T-helper 1 cell treated with Interleukin-12 subunit alpha and Interleukin-12 subunit beta and Interleukin-4 antibody, amounts not matched to agents 30 ng/mL and 1 ng/mL, for 36 hours (primary cell): ENCODE measurements at regions not wholly inside any gene's neighbourhood (a gene's known extent, or its start where the extent isn't known, plus 50 kb on each side); places are given as distances from the start of the nearest gene placed in this dataset.

Source experiments
- intact Hi-C: fragments of 100-400 bp; cut with micrococcal nuclease; formaldehyde crosslinking; loops from one replicate; pipeline ENCODE4 v1.15.1; 2024

- intact Hi-C loops, result no loop called here
These were observed 246.3 kb downstream of the HHIPL2 start for GRCh38 chr1:222301652-222302051.

- intact Hi-C loops, result no loop called here
These were observed 248.4 kb downstream of the HHIPL2 start for GRCh38 chr1:222299524-222299923.

- intact Hi-C loops, result no loop called here
These were observed 257.0 kb downstream of the HHIPL2 start for GRCh38 chr1:222290866-222291265.

- intact Hi-C loops, result no loop called here
These were observed 259.9 kb downstream of the HHIPL2 start for GRCh38 chr1:222288053-222288452.

GRCh38 chr1:222286011-222286410 is 261.9 kb downstream of the HHIPL2 start:
- intact Hi-C loops, result no loop called here

GRCh38 chr1:222285526-222285925 is 262.4 kb downstream of the HHIPL2 start:
- intact Hi-C loops, result no loop called here

GRCh38 chr1:222284466-222284865 is 263.4 kb downstream of the HHIPL2 start:
- intact Hi-C loops, result no loop called here

GRCh38 chr1:222283147-222283768 is 264.6 kb downstream of the HHIPL2 start:
- intact Hi-C loops, result no loop called here

- intact Hi-C loops, result no loop called here
These were observed 268.3 kb downstream of the HHIPL2 start for GRCh38 chr1:222279591-222279990.

- intact Hi-C loops, result no loop called here
These were observed 269.4 kb downstream of the HHIPL2 start for GRCh38 chr1:222278501-222278900.

GRCh38 chr1:222275729-222276465 is 272.0 kb downstream of the HHIPL2 start:
- intact Hi-C loops, result no loop called here

- intact Hi-C loops, result no loop called here
These were observed 272.7 kb downstream of the HHIPL2 start for GRCh38 chr1:222275001-222275728.

- intact Hi-C loops, result no loop called here
These were observed 281.4 kb downstream of the HHIPL2 start for GRCh38 chr1:222266223-222267196.

- intact Hi-C loops, result loop anchor here (5.0 kb wide), 1 partner anchor 194 kb away; no protein-coding TSS in a partner anchor
These were observed 284.1 kb downstream of the HHIPL2 start for GRCh38 chr1:222263791-222264190.

GRCh38 chr1:222257027-222257426 is 290.9 kb downstream of the HHIPL2 start:
- intact Hi-C loops, result no loop called here

GRCh38 chr1:222256058-222256457 is 291.8 kb downstream of the HHIPL2 start:
- intact Hi-C loops, result no loop called here

GRCh38 chr1:222252788-222253187 is 295.1 kb downstream of the HHIPL2 start:
- intact Hi-C loops, result no loop called here

- intact Hi-C loops, result no loop called here
These were observed 296.1 kb downstream of the HHIPL2 start for GRCh38 chr1:222251847-222252246.

GRCh38 chr1:222250376-222250775 is 297.5 kb downstream of the HHIPL2 start:
- intact Hi-C loops, result no loop called here

GRCh38 chr1:222247811-222248310 is 300.0 kb downstream of the HHIPL2 start:
- intact Hi-C loops, result no loop called here

- intact Hi-C loops, result no loop called here
These were observed 300.8 kb downstream of the HHIPL2 start for GRCh38 chr1:222247081-222247480.
